ENCODE measurements at regions not wholly inside any gene's neighbourhood (a gene's known extent, or its start where the extent isn't known, plus 50 kb on each side); places are given as distances from the start of the nearest gene placed in this dataset.

DNA sequence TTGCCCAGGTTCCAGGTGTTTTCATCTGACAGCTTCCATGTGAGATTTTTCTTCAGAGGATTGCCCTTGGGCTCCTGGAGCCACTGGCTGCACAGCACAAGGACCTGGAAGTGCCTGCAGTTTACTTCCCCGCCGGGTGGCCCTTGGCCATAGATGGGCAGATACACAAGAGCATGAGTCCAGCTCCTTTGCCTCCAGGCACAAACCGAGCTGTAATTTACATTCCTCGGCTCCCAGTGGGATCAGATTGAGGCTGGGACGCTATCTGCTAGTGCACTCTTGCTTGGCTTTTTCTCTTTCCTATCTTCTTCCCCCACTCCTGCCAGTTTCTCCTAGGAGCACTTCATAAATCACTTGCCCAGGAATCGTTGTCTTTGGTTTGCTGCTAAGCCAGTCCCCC is 85.4 kb upstream of the RALY start:
- peak; percentile 78 to 90 for DNase-seq (ENCODE audit: low read depth in 1 of 2, low spot score in 1 of 2)
- in situ Hi-C loops (cut with HindIII; ENCODE audit: low pct_unique_long_range_greater_than_20kb, low sequenced_read_pairs): no loop called here
- TF ChIP-seq JUND (IDR thresholded peaks at IDR 0.05; ENCODE audit: low read depth): peak; percentile 81

- in situ Hi-C loops (cut with HindIII; ENCODE audit: low pct_unique_long_range_greater_than_20kb, low sequenced_read_pairs): no loop called here
- no peak for TF ChIP-seq JUND (IDR thresholded peaks at IDR 0.05; ENCODE audit: low read depth)
- DNase-seq (ENCODE audit: low read depth in 1 of 2, low spot score in 1 of 2): no peak
Observed at GRCh38 chr20:33908868-33909267, 84.8 kb upstream of the RALY start.

- in situ Hi-C loops (cut with HindIII; ENCODE audit: low pct_unique_long_range_greater_than_20kb, low sequenced_read_pairs): no loop called here
- no peak for TF ChIP-seq JUND (IDR thresholded peaks at IDR 0.05; ENCODE audit: low read depth)
- peak in 1 of 2 experiments; percentile 58 for DNase-seq (ENCODE audit: low read depth in 1 of 2, low spot score in 1 of 2)
Observed at GRCh38 chr20:33909331-33909921, 84.3 kb upstream of the RALY start.

DNA sequence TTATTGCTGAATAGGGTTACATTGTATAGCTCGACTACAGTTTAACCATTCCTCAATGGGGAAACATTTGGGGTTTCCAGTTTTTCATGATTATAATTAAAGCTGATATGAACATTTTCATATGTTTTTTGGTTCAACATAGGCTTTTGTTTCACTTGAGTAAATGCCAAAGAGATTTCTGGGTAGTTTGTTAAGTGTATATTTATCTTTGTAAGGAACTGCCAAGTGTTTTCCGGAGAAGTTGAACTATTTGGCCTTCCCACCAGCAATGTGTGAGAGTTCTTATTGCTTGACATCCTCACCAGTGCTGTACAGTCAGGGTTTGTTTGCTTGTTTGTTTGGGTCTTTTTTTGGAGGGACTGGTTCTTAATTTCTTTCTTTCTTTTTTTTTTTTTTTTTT is 83.7 kb upstream of the RALY start:
- in situ Hi-C loops (cut with HindIII; ENCODE audit: low pct_unique_long_range_greater_than_20kb, low sequenced_read_pairs): no loop called here
- TF ChIP-seq JUND (IDR thresholded peaks at IDR 0.05; ENCODE audit: low read depth): no peak
- DNase-seq (ENCODE audit: low read depth in 1 of 2, low spot score in 1 of 2): no peak

GRCh38 chr20:33910529-33911327 is 83.0 kb upstream of the RALY start:
- no peak for DNase-seq (ENCODE audit: low read depth in 1 of 2, low spot score in 1 of 2)
- in situ Hi-C loops (cut with HindIII; ENCODE audit: low pct_unique_long_range_greater_than_20kb, low sequenced_read_pairs): no loop called here
- no peak for TF ChIP-seq JUND (IDR thresholded peaks at IDR 0.05; ENCODE audit: low read depth)

- in situ Hi-C loops (cut with HindIII; ENCODE audit: low pct_unique_long_range_greater_than_20kb, low sequenced_read_pairs): no loop called here
- no peak for TF ChIP-seq JUND (IDR thresholded peaks at IDR 0.05; ENCODE audit: low read depth)
- DNase-seq (ENCODE audit: low read depth in 1 of 2, low spot score in 1 of 2): no peak
Observed at GRCh38 chr20:33914919-33915318, 78.8 kb upstream of the RALY start.

- DNase-seq (ENCODE audit: low read depth in 1 of 2, low spot score in 1 of 2): peak; percentile 38 to 60
- no peak for TF ChIP-seq JUND (IDR thresholded peaks at IDR 0.05; ENCODE audit: low read depth)
- in situ Hi-C loops (cut with HindIII; ENCODE audit: low pct_unique_long_range_greater_than_20kb, low sequenced_read_pairs): no loop called here
Observed at GRCh38 chr20:33915726-33916331, 77.9 kb upstream of the RALY start.

- in situ Hi-C loops (cut with HindIII; ENCODE audit: low pct_unique_long_range_greater_than_20kb, low sequenced_read_pairs): no loop called here
- no peak for DNase-seq (ENCODE audit: low read depth in 1 of 2, low spot score in 1 of 2)
- TF ChIP-seq JUND (IDR thresholded peaks at IDR 0.05; ENCODE audit: low read depth): no peak
Observed at GRCh38 chr20:33916768-33917167, 76.9 kb upstream of the RALY start.

- TF ChIP-seq JUND (IDR thresholded peaks at IDR 0.05; ENCODE audit: low read depth): no peak
- in situ Hi-C loops (cut with HindIII; ENCODE audit: low pct_unique_long_range_greater_than_20kb, low sequenced_read_pairs): no loop called here
- no peak for DNase-seq (ENCODE audit: low read depth in 1 of 2, low spot score in 1 of 2)
Observed at GRCh38 chr20:33917831-33918525, 75.7 kb upstream of the RALY start.

DNA sequence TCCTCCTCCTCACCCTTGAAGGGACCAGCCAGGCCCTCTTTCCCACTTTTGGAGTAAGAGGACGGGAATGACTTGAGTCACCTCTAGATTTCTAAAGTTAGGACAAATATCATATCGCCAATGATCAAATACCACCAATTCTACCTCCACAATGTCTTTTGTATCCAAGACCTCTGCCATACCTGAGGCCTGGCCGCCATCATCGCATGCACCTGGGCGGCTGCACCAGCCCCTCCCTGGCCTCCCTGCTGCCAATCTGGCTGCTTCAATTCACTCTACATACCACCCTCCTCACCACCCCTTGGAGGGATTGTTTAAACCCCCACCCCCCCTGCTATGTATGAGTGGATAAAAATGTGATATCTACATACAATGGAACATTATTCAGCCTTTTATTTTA is 75.0 kb upstream of the RALY start:
- no peak for TF ChIP-seq JUND (IDR thresholded peaks at IDR 0.05; ENCODE audit: low read depth)
- DNase-seq (ENCODE audit: low read depth in 1 of 2, low spot score in 1 of 2): no peak
- in situ Hi-C loops (cut with HindIII; ENCODE audit: low pct_unique_long_range_greater_than_20kb, low sequenced_read_pairs): no loop called here

GRCh38 chr20:33919653-33920052 is 74.1 kb upstream of the RALY start:
- DNase-seq (ENCODE audit: low read depth in 1 of 2, low spot score in 1 of 2): no peak
- in situ Hi-C loops (cut with HindIII; ENCODE audit: low pct_unique_long_range_greater_than_20kb, low sequenced_read_pairs): no loop called here
- no peak for TF ChIP-seq JUND (IDR thresholded peaks at IDR 0.05; ENCODE audit: low read depth)

DNA sequence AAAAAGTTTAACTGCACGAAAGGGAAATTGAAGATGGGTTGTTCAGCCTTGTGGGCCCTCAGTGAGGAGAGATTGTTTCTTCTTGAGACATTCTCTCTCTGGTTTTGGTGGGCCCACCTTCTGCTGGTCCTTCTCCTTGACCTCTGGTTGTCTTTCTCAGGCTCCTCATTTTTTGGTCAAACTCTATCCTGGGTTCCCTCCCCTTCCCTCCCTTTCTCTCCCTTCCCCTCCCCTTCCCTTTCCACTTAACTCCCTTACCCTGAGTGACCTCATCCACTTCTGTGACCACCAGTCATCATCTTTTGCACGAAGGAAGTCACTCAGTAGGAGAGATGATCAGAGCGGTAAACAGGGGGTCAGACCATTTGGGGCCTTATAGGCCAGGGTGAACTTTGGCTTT is 71.5 kb upstream of the RALY start:
- in situ Hi-C loops (cut with HindIII; ENCODE audit: low pct_unique_long_range_greater_than_20kb, low sequenced_read_pairs): no loop called here
- no peak for TF ChIP-seq JUND (IDR thresholded peaks at IDR 0.05; ENCODE audit: low read depth)

GRCh38 chr20:33923740-33924139 is 70.0 kb upstream of the RALY start:
- DNase-seq (ENCODE audit: low read depth in 1 of 2, low spot score in 1 of 2): no peak
- in situ Hi-C loops (cut with HindIII; ENCODE audit: low pct_unique_long_range_greater_than_20kb, low sequenced_read_pairs): no loop called here
- TF ChIP-seq JUND (IDR thresholded peaks at IDR 0.05; ENCODE audit: low read depth): no peak

More for the DNA sequence above, 71.5 kb upstream of the RALY start:
- DNase-seq (ENCODE audit: low read depth in 1 of 2, low spot score in 1 of 2): no peak
